GM12873 (cell line): ENCODE measurements at regions not wholly inside any gene's neighbourhood (a gene's known extent, or its start where the extent isn't known, plus 50 kb on each side); places are given as distances from the start of the nearest gene placed in this dataset.

Experiments
- CTCF ChIP-seq: IDR thresholded peaks from 2 replicates; pipeline ENCODE4 v1.5.1; 2012; ENCODE audit warnings: low read depth, mild to moderate bottlenecking, moderate library complexity, low read length, control low read depth; ENCODE audit not compliant: insufficient read depth; ENCODE audit errors: missing control alignments

- no peak for TF ChIP-seq CTCF
Measured at GRCh38 chr3:147733217-147733616, 324.1 kb downstream of the ZIC1 start.

DNA sequence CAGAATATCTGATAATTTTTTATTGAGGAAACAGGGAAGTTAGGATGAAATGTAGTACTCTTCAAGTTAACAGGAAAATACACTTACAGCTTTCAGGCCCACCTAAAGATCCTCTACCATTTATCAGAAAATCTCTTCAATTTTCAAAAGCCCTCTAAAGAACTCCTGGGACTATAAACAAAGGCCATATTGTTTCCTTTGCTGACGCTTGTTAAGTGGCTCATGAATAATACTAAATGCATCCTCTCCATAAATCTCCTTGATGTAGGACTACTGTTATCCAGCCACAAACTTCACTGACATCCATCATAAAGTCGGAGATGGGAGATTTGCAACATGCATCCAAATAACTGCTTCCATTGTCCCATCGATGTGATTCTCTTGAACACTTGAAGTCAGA is 326.5 kb downstream of the ZIC1 start:
- TF ChIP-seq CTCF = no peak

GRCh38 chr3:147736226-147736625 is 327.1 kb downstream of the ZIC1 start:
- no peak for TF ChIP-seq CTCF

DNA sequence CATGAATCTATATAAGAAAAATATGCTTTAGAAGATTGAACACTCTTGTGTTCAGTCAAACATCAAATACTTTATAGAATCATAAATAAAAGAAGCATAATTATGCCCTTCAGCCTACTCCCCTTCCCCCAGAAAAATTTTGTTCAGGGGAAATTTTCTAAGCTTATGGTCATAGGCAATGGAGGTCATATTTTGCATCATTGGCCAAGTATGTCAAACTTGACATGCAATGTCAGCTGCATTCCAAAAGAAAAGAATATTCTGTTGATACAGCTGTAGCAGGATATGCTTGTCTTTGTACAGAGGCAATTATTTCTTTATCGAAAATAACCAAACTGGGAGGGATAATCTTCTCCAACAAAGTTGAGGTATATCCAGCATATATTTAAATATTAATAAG is 328.2 kb downstream of the ZIC1 start:
- no peak for TF ChIP-seq CTCF

DNA sequence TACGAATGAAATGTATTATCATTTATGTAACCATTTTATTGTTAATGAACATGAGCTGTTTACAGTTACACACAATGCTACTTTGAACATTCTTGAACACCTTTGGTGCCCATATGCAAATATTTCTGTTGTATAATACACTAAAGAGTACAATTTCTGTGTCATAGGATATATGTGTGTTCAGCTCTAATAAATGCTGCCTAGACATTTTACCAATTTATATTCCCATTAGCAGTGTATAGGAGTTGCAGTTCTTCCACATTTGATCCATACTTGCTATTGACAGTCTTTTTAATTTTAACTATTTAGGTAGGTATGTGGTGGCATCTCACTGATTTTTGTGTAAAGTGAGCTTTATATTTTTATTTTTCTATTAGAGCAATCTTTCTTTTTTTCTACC is 331.8 kb downstream of the ZIC1 start:
- TF ChIP-seq CTCF = no peak

- TF ChIP-seq CTCF = no peak
Measured at GRCh38 chr3:147744967-147745366, 335.8 kb downstream of the ZIC1 start.

- no peak for TF ChIP-seq CTCF
Measured at GRCh38 chr3:147755310-147755709, 346.1 kb downstream of the ZIC1 start.
